H9 (cell line): ENCODE measurements at regions not wholly inside any gene's neighbourhood (a gene's known extent, or its start where the extent isn't known, plus 50 kb on each side); places are given as distances from the start of the nearest gene placed in this dataset.

Source experiments
- DNase-seq: peaks from one replicate; pipeline ENCODE4 v3.0.0-alpha.2; 2017
- H2AFZ ChIP-seq: one replicate; pipeline ENCODE4 v1.6.1; 2013; ENCODE audit warnings: mild to moderate bottlenecking, low read length, control low read depth, moderate library complexity
- H2AK5ac ChIP-seq: 2 replicates; pipeline ENCODE4 v1.6.1; 2013; ENCODE audit warnings: low read length, control low read depth, mixed read lengths; ENCODE audit not compliant: insufficient read length
- H2BK120ac ChIP-seq: one replicate; pipeline ENCODE4 v1.6.1; 2013; ENCODE audit warnings: low read depth, mild to moderate bottlenecking, low read length, control low read depth, inconsistent platforms; ENCODE audit not compliant: poor library complexity, severe bottlenecking
- H2BK12ac ChIP-seq: 2 replicates; pipeline ENCODE4 v1.6.1; 2013; ENCODE audit warnings: low read length, control low read depth, mixed read lengths, low read depth; ENCODE audit not compliant: insufficient read length
- H2BK15ac ChIP-seq: 2 replicates; pipeline ENCODE4 v1.6.1; 2013; ENCODE audit warnings: low read depth, low read length, control low read depth
- H2BK20ac ChIP-seq: one replicate; pipeline ENCODE4 v1.6.1; 2013; ENCODE audit warnings: low read depth, mild to moderate bottlenecking, low read length, control low read depth, inconsistent platforms; ENCODE audit not compliant: poor library complexity, severe bottlenecking
- H2BK5ac ChIP-seq: 2 replicates; pipeline ENCODE4 v1.6.1; 2013; ENCODE audit warnings: low read length, control low read depth, mixed read lengths; ENCODE audit not compliant: insufficient read length
- H3K14ac ChIP-seq: 2 replicates; pipeline ENCODE4 v1.6.1; 2013; ENCODE audit warnings: low read length, control low read depth; ENCODE audit not compliant: insufficient read depth
- H3K18ac ChIP-seq: 2 replicates; pipeline ENCODE4 v1.6.1; 2013; ENCODE audit warnings: low read depth, mild to moderate bottlenecking, mixed read lengths, low read length, control low read depth; ENCODE audit not compliant: insufficient read length
- H3K23ac ChIP-seq: 2 replicates; pipeline ENCODE4 v1.6.1; 2013; ENCODE audit warnings: low read length, control low read depth, mixed read lengths, low read depth; ENCODE audit not compliant: insufficient read length
- H3K23me2 ChIP-seq: 2 replicates; pipeline ENCODE4 v1.6.1; 2013; ENCODE audit warnings: low read depth, mild to moderate bottlenecking, mixed read lengths, low read length, control low read depth; ENCODE audit not compliant: insufficient read length, poor library complexity, severe bottlenecking
- H3K27ac ChIP-seq: 2 replicates; pipeline ENCODE4 v1.5.1; 2013; ENCODE audit warnings: low read length, control low read depth, mixed read lengths, low read depth; ENCODE audit not compliant: insufficient read length
- H3K27me3 ChIP-seq: 2 replicates; pipeline ENCODE4 v1.6.1; 2013; ENCODE audit warnings: low read length, control low read depth, inconsistent platforms; ENCODE audit not compliant: insufficient read depth
- H3K4ac ChIP-seq: 2 replicates; pipeline ENCODE4 v1.6.1; 2013; ENCODE audit warnings: low read depth, mild to moderate bottlenecking, control low read depth, inconsistent platforms, low read length, moderate library complexity
- H3K4me1 ChIP-seq: 2 replicates; pipeline ENCODE4 v1.6.1; 2013; ENCODE audit warnings: low read length, control low read depth, inconsistent platforms; ENCODE audit not compliant: insufficient read depth
- H3K4me2 ChIP-seq: 2 replicates; pipeline ENCODE4 v1.6.1; 2013; ENCODE audit warnings: low read length, control low read depth, mixed read lengths; ENCODE audit not compliant: insufficient read length, insufficient read depth
- H3K56ac ChIP-seq: 2 replicates; pipeline ENCODE4 v1.6.1; 2013; ENCODE audit warnings: low read depth, mild to moderate bottlenecking, mixed read lengths, low read length, control low read depth; ENCODE audit not compliant: insufficient read length
- H3K79me1 ChIP-seq: 2 replicates; pipeline ENCODE4 v1.6.1; 2013; ENCODE audit warnings: low read depth, mild to moderate bottlenecking, moderate library complexity, low read length, control low read depth, inconsistent platforms; ENCODE audit not compliant: insufficient read depth, poor library complexity, severe bottlenecking
- H3K79me2 ChIP-seq: 2 replicates; pipeline ENCODE4 v1.6.1; 2013; ENCODE audit warnings: low read length, control low read depth, inconsistent platforms; ENCODE audit not compliant: insufficient read depth
- H3K9ac ChIP-seq: 2 replicates; pipeline ENCODE4 v1.6.1; 2013; ENCODE audit warnings: low read length, control low read depth, mixed read lengths; ENCODE audit not compliant: insufficient read length; ENCODE audit errors: extremely low read depth
- H3K9me3 ChIP-seq: one replicate; pipeline ENCODE4 v1.6.1; 2013; ENCODE audit warnings: low read depth, low read length, inconsistent platforms; ENCODE audit not compliant: control insufficient read depth
- H3T11ph ChIP-seq: one replicate; pipeline ENCODE4 v1.6.1; 2013; ENCODE audit warnings: mild to moderate bottlenecking, low read length, control low read depth, inconsistent platforms
- H4K20me1 ChIP-seq: one replicate; pipeline ENCODE4 v1.6.1; 2013; ENCODE audit not compliant: control insufficient read depth, insufficient read length, insufficient read depth
- H4K5ac ChIP-seq: 2 replicates; pipeline ENCODE4 v1.6.1; 2013; ENCODE audit warnings: low read depth, mild to moderate bottlenecking, mixed read lengths, low read length, control low read depth; ENCODE audit not compliant: insufficient read length
- H4K8ac ChIP-seq: replicated peaks from 2 replicates; pipeline ENCODE4 v1.6.1; 2013; ENCODE audit warnings: low read length, control low read depth, mixed read lengths, low read depth; ENCODE audit not compliant: insufficient read length
- H4K91ac ChIP-seq: 2 replicates; pipeline ENCODE4 v1.6.1; 2013; ENCODE audit warnings: low read depth, mild to moderate bottlenecking, moderate library complexity, mixed read lengths, low read length, control low read depth; ENCODE audit not compliant: insufficient read length
- H3K27ac Mint-ChIP-seq, 3 experiments: 2 replicates in 2 of 3; 3 replicates in 1 of 3; pipeline ENCODE4 v1.8.0; 2020 to 2021; ENCODE audit warnings: mixed read lengths in 3 of 3, mild to moderate bottlenecking in 1 of 3, moderate library complexity in 1 of 3
- H3K27me3 Mint-ChIP-seq: 2 replicates; pipeline ENCODE4 v1.8.0; 2021; ENCODE audit warnings: low read depth, mild to moderate bottlenecking, moderate library complexity, mixed read lengths
- H3K36me3 Mint-ChIP-seq, 3 experiments: 2 replicates in 2 of 3; 3 replicates in 1 of 3; pipeline ENCODE4 v1.8.0; 2020 to 2021; ENCODE audit warnings: low read depth in 3 of 3, mixed read lengths in 3 of 3; ENCODE audit not compliant: insufficient read depth in 1 of 3
- H3K4me1 Mint-ChIP-seq, 2 experiments: 2 replicates each; pipeline ENCODE4 v1.8.0; 2020; ENCODE audit warnings: mixed read lengths in 2 of 2
- H3K4me3 Mint-ChIP-seq, 2 experiments: 2 replicates in 1 of 2; 3 replicates in 1 of 2; pipeline ENCODE4 v1.8.0; 2020 to 2021; ENCODE audit warnings: mild to moderate bottlenecking in 2 of 2, mixed read lengths in 2 of 2, moderate library complexity in 1 of 2
- H3K9me3 Mint-ChIP-seq, 2 experiments: 2 replicates in 1 of 2; 3 replicates in 1 of 2; pipeline ENCODE4 v1.8.0; 2020; ENCODE audit warnings: mild to moderate bottlenecking in 2 of 2, mixed read lengths in 2 of 2, moderate library complexity in 1 of 2
- WGBS: extraction: QIAGEN DNeasy Blood & Tissue Kit; methylation state at CpG from one replicate; pipeline ENCODE4 v1.1.7; 2013; ENCODE audit warnings: missing lambda C conversion rate, low lambda C conversion rate, mixed read lengths; ENCODE audit not compliant: insufficient read length; ENCODE audit errors: extremely low coverage; 5-methylcytosine and 5-hydroxymethylcytosine counted together
- TF ChIP-seq, protein P1 (sequence below): fragments of 200-600 bp; sonication (generic); conservative IDR thresholded peaks from 3 replicates; pipeline ENCODE4 v1.8.0; 2021; ENCODE audit warnings: antibody characterized with exemption, mild to moderate bottlenecking

DNA sequence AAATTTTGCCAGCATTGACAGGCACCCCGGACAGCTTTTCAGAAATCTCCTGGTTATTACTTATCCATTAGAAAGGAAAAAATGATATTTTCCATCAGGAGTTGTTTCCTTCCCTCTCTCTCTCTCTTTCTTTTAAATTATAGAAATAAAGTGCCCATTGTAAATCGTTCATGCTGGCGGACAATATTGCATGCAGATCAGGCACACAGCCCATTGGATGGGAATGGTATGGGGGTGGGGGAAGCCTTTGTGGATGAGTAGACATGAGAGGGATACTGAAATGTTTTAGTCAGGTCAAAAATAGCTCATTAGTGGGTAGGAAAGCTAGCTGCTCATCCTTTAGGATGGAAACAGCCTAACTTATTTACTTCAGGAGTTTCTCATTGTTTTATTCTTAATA lies 764.9 kb upstream of the MMS22L start:
- no peak overlapping the region for H3K23ac ChIP-seq
- peaks cover 26% of the 10 kb centered on the region for H3K4me1 ChIP-seq
- Mint-ChIP-seq H3K36me3 (no peaks in the 10 kb centered on the region), H3K27ac (no peak overlapping the region; a peak in 1 of 7 replicates), H3K9me3 (no peaks in the 10 kb centered on the region), H3K4me3 (no peak overlapping the region), H3K27me3 (no peaks in the 10 kb centered on the region), H3K4me1 (peaks cover 40 to 53% of the 10 kb centered on the region in 2 experiments)
- H2BK5ac ChIP-seq, result no peak overlapping the region
- H2AK5ac ChIP-seq, result no peak overlapping the region
- H3T11ph ChIP-seq, result no peak overlapping the region
- no peak overlapping the region for H3K14ac ChIP-seq
- no peak overlapping the region for H3K56ac ChIP-seq
- no peak overlapping the region for H2BK15ac ChIP-seq
- H2BK12ac ChIP-seq, result no peak overlapping the region
- H2BK20ac ChIP-seq, result no peak overlapping the region
- no peaks in the 10 kb centered on the region for H3K9me3 ChIP-seq
- H3K27me3 ChIP-seq, result no peaks in the 10 kb centered on the region
- H3K23me2 ChIP-seq, result no peaks in the 10 kb centered on the region
- H2BK120ac ChIP-seq, result no peak overlapping the region
- H3K9ac ChIP-seq, result no peak overlapping the region
- H3K18ac ChIP-seq, result no peak overlapping the region
- H3K27ac ChIP-seq, result no peak overlapping the region
- no peak for DNase-seq
- no peak overlapping the region for H4K91ac ChIP-seq
- no peaks in the 10 kb centered on the region for H3K79me2 ChIP-seq
- H3K79me1 ChIP-seq, result no peaks in the 10 kb centered on the region
- H4K8ac ChIP-seq, result no peak overlapping the region
- H3K4me2 ChIP-seq, result no peak overlapping the region
- H2AFZ ChIP-seq, result no peak overlapping the region
- no peak overlapping the region for H3K4ac ChIP-seq
- TF ChIP-seq, protein P1, sequence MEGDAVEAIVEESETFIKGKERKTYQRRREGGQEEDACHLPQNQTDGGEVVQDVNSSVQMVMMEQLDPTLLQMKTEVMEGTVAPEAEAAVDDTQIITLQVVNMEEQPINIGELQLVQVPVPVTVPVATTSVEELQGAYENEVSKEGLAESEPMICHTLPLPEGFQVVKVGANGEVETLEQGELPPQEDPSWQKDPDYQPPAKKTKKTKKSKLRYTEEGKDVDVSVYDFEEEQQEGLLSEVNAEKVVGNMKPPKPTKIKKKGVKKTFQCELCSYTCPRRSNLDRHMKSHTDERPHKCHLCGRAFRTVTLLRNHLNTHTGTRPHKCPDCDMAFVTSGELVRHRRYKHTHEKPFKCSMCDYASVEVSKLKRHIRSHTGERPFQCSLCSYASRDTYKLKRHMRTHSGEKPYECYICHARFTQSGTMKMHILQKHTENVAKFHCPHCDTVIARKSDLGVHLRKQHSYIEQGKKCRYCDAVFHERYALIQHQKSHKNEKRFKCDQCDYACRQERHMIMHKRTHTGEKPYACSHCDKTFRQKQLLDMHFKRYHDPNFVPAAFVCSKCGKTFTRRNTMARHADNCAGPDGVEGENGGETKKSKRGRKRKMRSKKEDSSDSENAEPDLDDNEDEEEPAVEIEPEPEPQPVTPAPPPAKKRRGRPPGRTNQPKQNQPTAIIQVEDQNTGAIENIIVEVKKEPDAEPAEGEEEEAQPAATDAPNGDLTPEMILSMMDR, result no peak
- WGBS, result no CpG with 5 or more reads among the region's 3 CpGs
- no peak overlapping the region for H4K5ac ChIP-seq
- no peaks in the 10 kb centered on the region for H4K20me1 ChIP-seq
